Fibroblast of gingiva (primary cell): ENCODE measurements at regions not wholly inside any gene's neighbourhood (a gene's known extent, or its start where the extent isn't known, plus 50 kb on each side); places are given as distances from the start of the nearest gene placed in this dataset.

Experiments used
- DNase-seq: peaks from one replicate; pipeline ENCODE4 v3.0.0-alpha.2; 2011; ENCODE audit warnings: low read depth

DNA sequence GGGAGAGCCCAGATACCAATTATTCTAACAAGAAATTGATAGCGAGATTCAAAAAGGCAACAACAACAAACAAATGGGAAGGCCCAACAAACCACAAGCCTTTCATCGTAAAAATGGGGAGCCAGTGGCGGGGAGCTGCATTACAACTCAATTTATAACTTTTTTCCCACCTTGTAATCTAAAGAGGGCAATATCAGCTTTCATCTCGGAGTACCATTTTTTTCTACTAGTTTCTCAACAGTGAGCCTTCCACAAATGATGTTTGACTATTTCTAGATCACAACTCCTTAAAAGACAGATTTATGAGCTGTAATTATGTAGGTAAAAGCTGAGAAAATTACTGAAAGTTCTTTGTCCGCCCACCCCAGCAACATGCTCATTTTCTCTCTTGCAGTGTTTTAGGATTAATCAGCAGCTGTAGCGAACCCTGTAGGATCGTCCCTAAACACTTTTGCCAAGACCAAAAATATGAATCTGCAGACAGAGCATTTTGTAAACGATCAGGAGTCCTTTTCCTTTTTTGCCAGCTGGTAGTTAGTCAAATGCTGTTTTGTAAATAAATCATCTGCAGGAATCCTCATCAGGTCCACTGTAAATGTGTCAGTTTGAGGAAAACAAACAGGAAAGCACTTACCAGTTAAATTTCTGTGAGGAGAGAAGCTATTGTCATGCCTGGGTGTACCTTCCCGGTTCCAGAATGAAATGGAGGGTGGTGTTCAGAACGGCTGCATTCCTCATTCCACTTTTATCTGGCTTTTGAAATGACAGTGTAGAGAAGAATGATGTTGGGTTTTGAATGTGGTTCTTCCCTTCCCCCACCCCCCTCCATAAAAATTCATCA lies 53.2 kb downstream of the EEF1B2 start:
- peak; percentile 68 for DNase-seq

DNA sequence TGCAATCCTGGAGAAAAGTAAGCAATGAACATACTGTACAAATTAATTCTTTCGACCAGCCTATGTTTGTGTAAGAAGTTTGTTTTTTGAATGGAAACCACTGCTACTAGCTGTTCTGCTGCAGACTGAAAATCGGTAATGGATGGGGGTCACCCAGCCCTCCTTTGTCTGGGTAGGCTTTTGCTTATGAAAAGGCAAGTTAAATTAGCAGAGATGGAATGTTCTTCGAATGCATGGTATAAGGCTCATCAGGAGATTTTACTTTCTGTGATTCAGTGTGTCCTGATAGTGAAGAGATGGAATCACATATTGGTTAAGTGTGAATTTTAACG lies 53.8 kb downstream of the EEF1B2 start:
- no peak for DNase-seq

DNA sequence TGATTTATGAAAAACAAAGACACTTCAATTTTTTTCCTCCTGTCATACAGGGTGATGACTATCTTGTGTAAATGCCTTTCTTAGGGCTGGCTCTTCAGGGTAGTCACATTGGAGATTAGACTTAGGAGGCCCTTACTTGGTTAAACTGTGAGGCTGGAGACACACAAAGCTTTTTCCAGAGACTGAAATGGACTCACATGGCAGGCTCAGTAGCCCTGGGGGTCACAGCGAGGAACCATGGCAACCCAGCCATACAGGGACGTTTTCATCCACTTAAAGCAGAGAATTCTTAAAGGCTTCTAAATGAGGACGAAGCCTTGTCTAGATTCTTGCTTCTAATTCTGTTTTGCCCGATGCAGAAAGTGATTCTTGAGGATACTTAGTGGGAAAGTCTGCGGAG lies 57.3 kb upstream of the ZDBF2 start:
- no peak for DNase-seq

GRCh38 chr2:206217743-206218142 lies 56.7 kb upstream of the ZDBF2 start:
- DNase-seq = no peak

DNA sequence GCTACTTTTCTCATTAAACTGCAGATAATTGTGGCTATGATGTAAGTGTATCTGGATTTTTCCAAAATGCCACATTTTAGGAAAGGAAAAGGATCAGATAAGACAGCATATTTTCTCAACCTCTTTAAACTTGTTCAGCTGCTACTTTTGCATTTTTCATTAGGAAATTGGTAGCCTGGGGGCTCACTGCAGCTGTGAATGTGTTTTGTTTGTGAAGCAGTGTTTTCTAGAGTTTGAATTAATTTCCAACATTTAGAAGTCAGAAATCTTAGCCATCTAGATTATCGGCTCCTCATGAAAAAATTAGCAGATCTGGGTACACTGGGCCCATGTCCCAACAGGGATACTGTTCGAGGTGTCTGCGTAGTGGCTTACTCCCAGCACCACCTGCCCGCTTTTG lies 56.3 kb upstream of the ZDBF2 start:
- no peak for DNase-seq

DNA sequence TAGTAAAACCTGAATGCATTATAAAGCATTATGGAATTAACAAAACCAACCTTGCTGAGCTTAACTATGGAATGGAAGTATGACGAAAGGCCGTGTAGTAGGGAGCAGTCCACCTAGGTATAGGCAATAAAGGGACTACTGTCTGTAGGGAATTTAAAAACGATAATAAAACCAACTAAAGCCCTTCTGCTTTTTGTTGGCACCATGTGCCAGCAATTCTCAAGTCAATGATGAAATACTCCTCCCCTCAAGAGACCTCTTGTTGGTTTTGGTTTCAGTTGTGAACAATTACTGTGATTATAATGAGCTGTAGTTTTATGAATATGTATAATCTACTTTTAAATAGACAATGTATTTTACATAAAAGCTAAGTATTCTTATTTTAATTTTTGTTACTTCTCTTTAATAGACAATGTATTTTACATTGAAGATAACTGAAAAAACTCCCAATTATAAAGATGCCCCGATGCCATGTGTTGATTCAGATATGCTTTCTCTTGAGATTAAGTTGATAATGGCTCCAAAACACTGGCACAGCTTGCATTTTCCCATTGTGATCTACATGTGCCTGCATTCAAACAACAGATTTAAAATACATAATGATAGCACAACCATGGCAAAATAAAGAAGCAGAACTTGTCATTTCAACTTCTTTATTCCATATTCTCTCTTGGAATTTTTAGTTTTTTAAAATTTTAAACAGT lies 55.5 kb upstream of the ZDBF2 start:
- no peak for DNase-seq

DNA sequence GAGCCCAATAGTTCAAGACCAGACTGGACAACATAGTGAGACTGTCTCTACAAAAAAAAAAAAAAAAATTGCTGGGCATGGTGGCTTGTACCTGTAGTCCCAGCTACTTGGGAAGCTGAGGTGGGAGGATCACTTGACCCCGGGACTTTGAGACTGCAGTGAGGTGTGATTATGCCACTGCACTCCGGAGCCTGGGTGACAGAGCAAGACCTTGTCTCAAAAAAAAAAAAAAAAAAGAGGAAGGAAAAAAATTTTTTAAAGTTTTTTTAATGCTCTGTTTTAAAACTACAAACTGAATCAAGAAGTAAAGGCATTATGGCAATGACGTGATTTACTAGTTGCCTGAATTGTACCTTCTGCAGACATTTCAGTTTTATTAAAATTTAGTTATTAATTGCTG lies 54.5 kb upstream of the ZDBF2 start:
- DNase-seq = no peak

DNA sequence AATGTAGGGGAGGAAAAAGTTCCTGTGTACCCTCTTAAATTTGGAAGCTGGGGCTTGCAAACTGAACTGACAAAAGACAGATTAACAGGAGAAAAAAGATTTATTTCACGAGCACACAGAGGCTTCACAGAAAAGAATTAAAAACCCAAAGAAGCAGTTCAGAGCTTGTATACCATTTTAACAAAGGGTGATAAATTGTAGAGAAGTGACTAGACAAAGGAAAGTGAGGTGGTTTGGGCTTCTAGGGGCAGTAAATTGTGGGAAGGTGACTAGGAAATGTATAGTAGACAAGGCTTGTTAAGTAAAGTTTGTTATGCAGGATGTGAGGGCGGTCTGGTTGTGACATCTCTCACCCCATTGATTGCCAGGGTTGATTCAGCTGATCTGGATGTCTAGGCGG lies 53.5 kb upstream of the ZDBF2 start:
- no peak for DNase-seq
